ENCODE measurements at regions not wholly inside any gene's neighbourhood (a gene's known extent, or its start where the extent isn't known, plus 50 kb on each side); places are given as distances from the start of the nearest gene placed in this dataset.

GRCh38 chr13:72536714-72537394 is 190.6 kb downstream of the MZT1 start:
- no peak for DNase-seq (ENCODE audit: low read depth in 2 of 3, low spot score in 2 of 3)

GRCh38 chr13:72534951-72535640 is 192.3 kb downstream of the MZT1 start:
- no peak for DNase-seq (ENCODE audit: low read depth in 2 of 3, low spot score in 2 of 3)

- no peak for DNase-seq (ENCODE audit: low read depth in 2 of 3, low spot score in 2 of 3)
These were observed 197.0 kb downstream of the MZT1 start for GRCh38 chr13:72530471-72530870.

- DNase-seq (ENCODE audit: low read depth in 2 of 3, low spot score in 2 of 3), result no peak
These were observed 200.1 kb downstream of the MZT1 start for GRCh38 chr13:72527333-72527732.

- DNase-seq (ENCODE audit: low read depth in 2 of 3, low spot score in 2 of 3), result no peak
These were observed 203.8 kb downstream of the MZT1 start for GRCh38 chr13:72523593-72523992.

- DNase-seq (ENCODE audit: low read depth in 2 of 3, low spot score in 2 of 3), result no peak
These were observed 204.4 kb downstream of the MZT1 start for GRCh38 chr13:72523049-72523448.

- DNase-seq (ENCODE audit: low read depth in 2 of 3, low spot score in 2 of 3), result no peak
These were observed 205.3 kb downstream of the MZT1 start for GRCh38 chr13:72521940-72522661.

- DNase-seq (ENCODE audit: low read depth in 2 of 3, low spot score in 2 of 3), result no peak
These were observed 213.3 kb downstream of the MZT1 start for GRCh38 chr13:72514146-72514545.

GRCh38 chr13:72508392-72508791 is 219.0 kb downstream of the MZT1 start:
- DNase-seq (ENCODE audit: low read depth in 2 of 3, low spot score in 2 of 3), result no peak

- no peak for DNase-seq (ENCODE audit: low read depth in 2 of 3, low spot score in 2 of 3)
These were observed 219.8 kb downstream of the MZT1 start for GRCh38 chr13:72507416-72508199.

- DNase-seq (ENCODE audit: low read depth in 2 of 3, low spot score in 2 of 3), result no peak
These were observed 220.7 kb downstream of the MZT1 start for GRCh38 chr13:72506706-72507105.

- DNase-seq (ENCODE audit: low read depth in 2 of 3, low spot score in 2 of 3), result no peak
These were observed 222.1 kb downstream of the MZT1 start for GRCh38 chr13:72505376-72505775.

GRCh38 chr13:72504131-72504841 is 223.1 kb downstream of the MZT1 start:
- no peak for DNase-seq (ENCODE audit: low read depth in 2 of 3, low spot score in 2 of 3)

- DNase-seq (ENCODE audit: low read depth in 2 of 3, low spot score in 2 of 3), result no peak
These were observed 226.6 kb downstream of the MZT1 start for GRCh38 chr13:72500851-72501250.

GRCh38 chr13:72495681-72496080 is 231.7 kb downstream of the MZT1 start:
- DNase-seq (ENCODE audit: low read depth in 2 of 3, low spot score in 2 of 3), result no peak

GRCh38 chr13:72489751-72490150 is 237.7 kb downstream of the MZT1 start:
- DNase-seq (ENCODE audit: low read depth in 2 of 3, low spot score in 2 of 3), result no peak

- no peak for DNase-seq (ENCODE audit: low read depth in 2 of 3, low spot score in 2 of 3)
These were observed 254.1 kb downstream of the MZT1 start for GRCh38 chr13:72473321-72473720.

GRCh38 chr13:72469906-72470305 is 257.5 kb downstream of the MZT1 start:
- DNase-seq (ENCODE audit: low read depth in 2 of 3, low spot score in 2 of 3), result no peak

GRCh38 chr13:72463561-72463960 is 263.9 kb downstream of the MZT1 start:
- no peak for DNase-seq (ENCODE audit: low read depth in 2 of 3, low spot score in 2 of 3)

- no peak for DNase-seq (ENCODE audit: low read depth in 2 of 3, low spot score in 2 of 3)
These were observed 264.7 kb downstream of the MZT1 start for GRCh38 chr13:72462726-72463125.

GRCh38 chr13:72462166-72462565 is 265.3 kb downstream of the MZT1 start:
- DNase-seq (ENCODE audit: low read depth in 2 of 3, low spot score in 2 of 3), result no peak

Data from activated CD8-positive, alpha-beta memory T cell treated with anti-CD3 and anti-CD28 coated beads for 48 hours (primary cell).